Kidney (tissue), 13 donors: ENCODE measurements at regions not wholly inside any gene's neighbourhood (a gene's known extent, or its start where the extent isn't known, plus 50 kb on each side); places are given as distances from the start of the nearest gene placed in this dataset.

Experiments used
- DNase-seq, 5 donors: peaks; one replicate each; pipeline ENCODE4 v3.0.0-alpha.2; 2013 to 2020
- FAIRE-seq: peaks from 2 replicates; lab custom pipeline; 2012; peaks lifted over from hg19 to GRCh38; lab: Jason Lieb, UNC
- H3K27ac ChIP-seq, 2 donors: one replicate each; pipeline ENCODE4 v1.7.0; 2013; ENCODE audit warnings: low read depth in 2 of 2, low read length in 2 of 2, inconsistent platforms in 1 of 2
- H3K27me3 ChIP-seq: one replicate; pipeline ENCODE4 v1.7.1; 2013; ENCODE audit warnings: low read length, inconsistent platforms; ENCODE audit not compliant: control insufficient read depth, insufficient read depth
- H3K36me3 ChIP-seq, 3 donors: one replicate each; pipeline versions ENCODE4 v1.7.0 to v1.7.1; 2013; ENCODE audit warnings: low read length in 3 of 3, control low read depth in 1 of 3, inconsistent platforms in 1 of 3; ENCODE audit not compliant: insufficient read depth in 3 of 3, control insufficient read depth in 2 of 3
- H3K4me1 ChIP-seq, 3 donors: one replicate each; pipeline versions ENCODE4 v1.7.0 to v1.7.1; 2013; ENCODE audit warnings: low read length in 3 of 3, inconsistent platforms in 1 of 3, low read depth in 1 of 3; ENCODE audit not compliant: control insufficient read depth in 2 of 3, insufficient read depth in 2 of 3
- H3K4me3 ChIP-seq, 3 donors: one replicate each; pipeline versions ENCODE4 v1.7.0 to v1.8.1; 2013; ENCODE audit warnings: low read length in 3 of 3, control low read depth in 1 of 3, inconsistent platforms in 1 of 3
- H3K9ac ChIP-seq, 3 donors: one replicate each; pipeline versions ENCODE4 v1.7.0 to v1.7.1; 2013; ENCODE audit warnings: low read length in 3 of 3, control low read depth in 1 of 3, inconsistent platforms in 1 of 3
- H3K9me3 ChIP-seq, 3 donors: one replicate each; pipeline versions ENCODE4 v1.7.0 to v1.7.1; 2013; ENCODE audit warnings: low read length in 3 of 3, control low read depth in 1 of 3, inconsistent platforms in 1 of 3; ENCODE audit not compliant: control insufficient read depth in 2 of 3, insufficient read depth in 1 of 3
- CTCF ChIP-seq: IDR thresholded peaks from 3 replicates; pipeline ENCODE4 v1.5.1; 2012; ENCODE audit warnings: mild to moderate bottlenecking, moderate library complexity, borderline replicate concordance; ENCODE audit not compliant: insufficient read depth; ENCODE audit errors: extremely low read depth
- intact Hi-C: fragments of 100-400 bp; cut with DNase I; formaldehyde crosslinking; loops from one replicate; pipeline ENCODE4 v1.11.1; 2022
- donor health status: control.
- donor health status: control.
- donor health status: control.
- donor health status: control.
- donor health status: control.
- donor health status: DM: yes; HTN: yes; CAD: no.
- donor health status: Normal renal cell carcinoma (clear cell type).

- DNase-seq (no peak), FAIRE-seq (no peak)
- no peaks in the 10 kb centered on the region for H3K36me3 ChIP-seq
- H3K4me1 ChIP-seq = no peaks in the 10 kb centered on the region
- H3K27me3 ChIP-seq = no peaks in the 10 kb centered on the region
- H3K9me3 ChIP-seq = no peaks in the 10 kb centered on the region
- H3K4me3 ChIP-seq = no peak overlapping the region
- no peak overlapping the region for H3K9ac ChIP-seq
- intact Hi-C loops = no loop called here
- TF ChIP-seq CTCF = no peak
- no peak overlapping the region for H3K27ac ChIP-seq
These were observed 150.7 kb downstream of the SETD4 start for GRCh38 chr21:35909456-35910223.

- TF ChIP-seq CTCF = no peak
- Histone ChIP-seq H3K4me1 (no peaks in the 10 kb centered on the region), H3K9ac (no peak overlapping the region), H3K9me3 (no peaks in the 10 kb centered on the region), H3K27me3 (no peaks in the 10 kb centered on the region), H3K4me3 (no peak overlapping the region), H3K27ac (no peak overlapping the region), H3K36me3 (no peaks in the 10 kb centered on the region)
- intact Hi-C loops = no loop called here
- FAIRE-seq (no peak), DNase-seq (no peak)
These were observed 151.8 kb downstream of the SETD4 start for GRCh38 chr21:35908311-35909078.

GRCh38 chr21:35906586-35906985 lies 153.7 kb downstream of the SETD4 start:
- Histone ChIP-seq H3K27me3 (no peaks in the 10 kb centered on the region), H3K27ac (no peak overlapping the region), H3K4me3 (no peak overlapping the region), H3K36me3 (no peaks in the 10 kb centered on the region), H3K4me1 (no peaks in the 10 kb centered on the region), H3K9me3 (no peaks in the 10 kb centered on the region), H3K9ac (no peak overlapping the region)
- FAIRE-seq (no peak), DNase-seq (no peak)
- intact Hi-C loops = no loop called here
- no peak for TF ChIP-seq CTCF
